ENCODE measurements at regions not wholly inside any gene's neighbourhood (a gene's known extent, or its start where the extent isn't known, plus 50 kb on each side); places are given as distances from the start of the nearest gene placed in this dataset.

- H2BK120ac ChIP-seq (ENCODE audit: low read depth, low read length, poor library complexity, severe bottlenecking), result no peak overlapping the region
- H3K4me1 ChIP-seq (ENCODE audit: insufficient read depth, low read length), result no peaks in the 10 kb centered on the region; the same call in 1 of the 2 replicates
- WGBS (ENCODE audit: extremely low coverage, insufficient read length, low lambda C conversion rate), result no CpG with 5 or more reads among the region's 5 CpGs
- no peak overlapping the region for H3K23ac ChIP-seq (ENCODE audit: insufficient read length, low read depth, low read length)
- no peak overlapping the region for H3K56ac ChIP-seq (ENCODE audit: insufficient read length, low read depth, low read length)
- no peaks in the 10 kb centered on the region for H3K27me3 ChIP-seq (ENCODE audit: insufficient read depth, low read length)
- no peaks in the 10 kb centered on the region for H3K23me2 ChIP-seq (ENCODE audit: insufficient read length, low read depth, low read length, poor library complexity, severe bottlenecking)
- Mint-ChIP-seq H3K4me3 (no peak overlapping the region), H3K36me3 (ENCODE audit: insufficient read depth in 1 of 3, low read depth in 3 of 3) (no peaks in the 10 kb centered on the region; a peak in 1 of 7 replicates), H3K27ac (no peak overlapping the region), H3K27me3 (ENCODE audit: low read depth) (peaks cover 14% of the 10 kb centered on the region), H3K4me1 (peaks cover 13 to 16% of the 10 kb centered on the region in 2 experiments), H3K9me3 (peaks cover 2% of the 10 kb centered on the region in 2 experiments; a peak in 2 of 5 replicates)
- no peaks in the 10 kb centered on the region for H3K79me1 ChIP-seq (ENCODE audit: insufficient read depth, low read depth, low read length, poor library complexity, severe bottlenecking)
- no peaks in the 10 kb centered on the region for H3K9me3 ChIP-seq (ENCODE audit: control insufficient read depth, low read depth, low read length)
- H2BK12ac ChIP-seq (ENCODE audit: insufficient read length, low read depth, low read length), result no peak overlapping the region
- TF ChIP-seq CTCF (conservative IDR thresholded peaks at IDR 0.05), result no peak
- H2BK5ac ChIP-seq (ENCODE audit: insufficient read length, low read length), result no peak overlapping the region
- H2BK15ac ChIP-seq (ENCODE audit: low read depth, low read length), result no peak overlapping the region
- no peak overlapping the region for H2AK5ac ChIP-seq (ENCODE audit: insufficient read length, low read length)
- H3K18ac ChIP-seq (ENCODE audit: insufficient read length, low read depth, low read length), result no peak overlapping the region
- H3K4ac ChIP-seq (ENCODE audit: low read depth, low read length), result no peak overlapping the region
- H4K91ac ChIP-seq (ENCODE audit: insufficient read length, low read depth, low read length), result no peak overlapping the region
- no peak overlapping the region for H3K4me2 ChIP-seq (ENCODE audit: insufficient read depth, insufficient read length, low read length)
- no peak overlapping the region for H2BK20ac ChIP-seq (ENCODE audit: low read depth, low read length, poor library complexity, severe bottlenecking)
- no peak overlapping the region for H4K5ac ChIP-seq (ENCODE audit: insufficient read length, low read depth, low read length)
- no peaks in the 10 kb centered on the region for H4K20me1 ChIP-seq (ENCODE audit: control insufficient read depth, insufficient read depth, insufficient read length)
- H2AFZ ChIP-seq (ENCODE audit: low read length), result no peak overlapping the region
- no peak for DNase-seq
- H3K14ac ChIP-seq (ENCODE audit: insufficient read depth, low read length), result peak overlapping the region; percentile 41
- H4K8ac ChIP-seq (replicated peaks; ENCODE audit: insufficient read length, low read depth, low read length), result no peak overlapping the region
- H3T11ph ChIP-seq (ENCODE audit: low read length), result no peak overlapping the region
- no peak overlapping the region for H3K9ac ChIP-seq (ENCODE audit: extremely low read depth, insufficient read length, low read length)
- no peaks in the 10 kb centered on the region for H3K79me2 ChIP-seq (ENCODE audit: insufficient read depth, low read length)
- no peak overlapping the region for H3K27ac ChIP-seq (ENCODE audit: insufficient read length, low read depth, low read length)
Measured at GRCh38 chr6:1538369-1538768, 71.3 kb upstream of the FOXC1 start.

Measured in H9 (cell line).